Ovary (tissue), 3 donors: ENCODE measurements at regions not wholly inside any gene's neighbourhood (a gene's known extent, or its start where the extent isn't known, plus 50 kb on each side); places are given as distances from the start of the nearest gene placed in this dataset.

Experiments used
- CTCF ChIP-seq, 3 donors: fragments of 450-650 bp in 2 of 3; fragments of 200-600 bp in 1 of 3; IDR thresholded peaks; one replicate each; pipeline versions ENCODE4 v1.5.1 to v1.8.0; 2016 to 2022; ENCODE audit warnings: antibody characterized with exemption in 3 of 3, mild to moderate bottlenecking in 1 of 3
- EP300 ChIP-seq: sonication (generic); formaldehyde crosslinking; IDR thresholded peaks from one replicate; pipeline ENCODE4 v1.6.1; 2017; ENCODE audit warnings: antibody characterized with exemption
- donor health status: DM: no; HTN: no; CAD: no.

DNA sequence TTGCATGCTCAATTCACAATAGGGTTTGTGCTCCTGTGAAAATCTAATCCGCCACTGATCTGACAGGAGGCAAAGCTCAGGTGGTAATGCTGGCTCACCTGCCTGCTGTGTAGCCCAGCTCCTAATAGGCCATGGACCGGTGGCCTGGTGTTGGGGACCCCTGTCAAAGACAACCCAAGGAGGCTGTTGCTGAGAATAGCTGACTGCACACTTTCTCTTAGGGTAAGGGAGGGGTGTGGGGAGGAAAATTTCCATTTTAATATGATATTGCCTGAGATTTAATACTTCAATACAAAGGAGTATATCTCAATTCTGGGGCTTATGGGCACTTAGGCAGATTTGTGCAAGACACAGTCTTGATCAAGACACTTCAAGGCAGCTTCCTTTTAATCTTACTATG is 105.8 kb downstream of the ALDH8A1 start:
- no peak for TF ChIP-seq CTCF (IDR thresholded peaks at IDR 0.05)
- TF ChIP-seq EP300: no peak
